GM12878 (cell line): ENCODE measurements at regions not wholly inside any gene's neighbourhood (a gene's known extent, or its start where the extent isn't known, plus 50 kb on each side); places are given as distances from the start of the nearest gene placed in this dataset.

Experiments
- ATAC-seq: fragments of 200-7000 bp; cut with Tn5 transposase; 3 replicates; pipeline ENCODE4 v1.9.1; 2020; ENCODE audit warnings: mild to moderate bottlenecking, moderate library complexity
- BruUV-seq: library from RNA; stranded (reverse); fragments of 400-500 nt; replicated peaks from 2 replicates; lab custom pipeline; 2021; lab: Mats Ljungman, UMichigan
- CTCF ChIA-PET: fragments of 300-600 bp; sonication (Branson Sonifier 250); formaldehyde crosslinking; extraction: SDS; loops from one replicate; lab custom pipeline; 2021; ENCODE audit warnings: inconsistent platforms; lab: Yijun Ruan, JAX
- POLR2A ChIA-PET: fragments of 350-600 bp; formaldehyde crosslinking; extraction: SDS; loops from one replicate; lab custom pipeline; 2021; ENCODE audit warnings: inconsistent platforms; lab: Charles Lee
- RAD21 ChIA-PET: fragments of 300-600 bp; sonication (Branson Sonifier 250); formaldehyde crosslinking; loops from one replicate; lab custom pipeline; 2023; ENCODE audit warnings: antibody characterized with exemption; ENCODE audit not compliant: unreplicated experiment; lab: Charles Lee
- SMC1A ChIA-PET: fragments of 300-600 bp; sonication (Branson Sonifier 250); formaldehyde crosslinking; loops from one replicate; lab custom pipeline; 2023; ENCODE audit not compliant: unreplicated experiment, uncharacterized antibody; lab: Charles Lee
- DNase-seq: peaks from one replicate; pipeline ENCODE4 v3.0.0-alpha.2; 2011; ENCODE audit warnings: low read depth, low spot score
- FAIRE-seq: peaks from 3 replicates; lab custom pipeline; 2011; peaks lifted over from hg19 to GRCh38; lab: Jason Lieb, UNC
- H2AFZ ChIP-seq: 2 replicates; pipeline ENCODE4 v1.6.0; 2011; ENCODE audit warnings: low read depth, low read length, control low read depth; ENCODE audit not compliant: control insufficient read depth
- H3K27ac ChIP-seq: 2 replicates; pipeline ENCODE4 v1.5.1; 2011; ENCODE audit warnings: control low read depth; ENCODE audit not compliant: control insufficient read depth, insufficient read depth
- H3K27me3 ChIP-seq, 2 experiments: replicated peaks in 1 of 2; 2 replicates each; pipeline versions ENCODE4 v1.6.0 to v1.6.1; 2011; ENCODE audit warnings: low read length in 1 of 2; ENCODE audit not compliant: control insufficient read depth in 2 of 2, insufficient read depth in 2 of 2
- H3K36me3 ChIP-seq, 2 experiments: 2 replicates each; pipeline ENCODE4 v1.5.1; 2011; ENCODE audit warnings: low read length in 1 of 2; ENCODE audit not compliant: control insufficient read depth in 2 of 2, insufficient read depth in 2 of 2
- H3K4me1 ChIP-seq: 2 replicates; pipeline ENCODE4 v1.6.1; 2011; ENCODE audit warnings: mild to moderate bottlenecking, low read length, moderate library complexity, mixed read lengths; ENCODE audit not compliant: control insufficient read depth, insufficient read depth
- H3K4me2 ChIP-seq: 2 replicates; pipeline ENCODE4 v1.6.0; 2011; ENCODE audit warnings: control low read depth; ENCODE audit not compliant: control insufficient read depth, insufficient read depth
- H3K4me3 ChIP-seq: fragments of 200-600 bp; sonication (generic); 2 replicates; pipeline ENCODE4 v1.5.1; 2016
- H3K79me2 ChIP-seq: 2 replicates; pipeline ENCODE4 v1.6.0; 2011; ENCODE audit warnings: low read length; ENCODE audit not compliant: control insufficient read depth, insufficient read depth
- H3K9ac ChIP-seq: 2 replicates; pipeline ENCODE4 v1.8.0; 2011; ENCODE audit warnings: low read length, control low read depth, mixed read lengths; ENCODE audit not compliant: control insufficient read depth, insufficient read depth
- H3K9me3 ChIP-seq: replicated peaks from 3 replicates; pipeline ENCODE4 v1.5.1; 2011; ENCODE audit warnings: mild to moderate bottlenecking, low read length; ENCODE audit not compliant: control insufficient read depth, insufficient read depth
- H4K20me1 ChIP-seq: 2 replicates; pipeline ENCODE4 v1.6.0; 2011; ENCODE audit not compliant: control insufficient read depth, insufficient read depth
- CHD4 ChIP-seq: fragments of 200-600 bp; sonication (generic); IDR thresholded peaks from 2 replicates; pipeline ENCODE4 v1.6.1; 2016; ENCODE audit warnings: mild to moderate bottlenecking
- IKZF2 ChIP-seq, 2 experiments: fragments of 450-650 bp; IDR thresholded peaks; 2 replicates each; pipeline ENCODE4 v1.6.1; 2017; ENCODE audit warnings: mild to moderate bottlenecking in 2 of 2, moderate library complexity in 2 of 2
- PAX5 ChIP-seq: IDR thresholded peaks from 2 replicates; pipeline ENCODE4 v1.6.1; 2011; ENCODE audit warnings: low read depth, low read length, borderline replicate concordance
- SIX5 ChIP-seq: IDR thresholded peaks from 2 replicates; pipeline ENCODE4 v1.6.1; 2011; ENCODE audit warnings: mild to moderate bottlenecking, low read depth, low read length, moderate library complexity; ENCODE audit not compliant: severe bottlenecking
- STAT3 ChIP-seq: IDR thresholded peaks from 2 replicates; pipeline ENCODE4 v1.6.1; 2011; ENCODE audit warnings: low read depth, low read length, improper control_type of control experiment
- ZBED1 ChIP-seq: IDR thresholded peaks from 2 replicates; pipeline ENCODE4 v1.6.1; 2016; ENCODE audit warnings: borderline replicate concordance
- WGBS: methylation state at CpG from one replicate; pipeline ENCODE4 v1.1.6; 2016; ENCODE audit warnings: low lambda C conversion rate; ENCODE audit not compliant: insufficient replicate concordance, insufficient coverage; ENCODE audit errors: missing lambda C conversion rate; 5-methylcytosine and 5-hydroxymethylcytosine counted together
- in situ Hi-C: fragments of 300-500 bp; cut with MboI; formaldehyde crosslinking; loops from 9 replicates; pipeline ENCODE4 v1.14.3; 2018; ENCODE audit warnings: mixed read lengths
- intact Hi-C: fragments of 100-400 bp; cut with micrococcal nuclease; formaldehyde crosslinking; loops from one replicate; pipeline ENCODE4 v1.14.2; 2022; ENCODE audit not compliant: unreplicated experiment
- TF ChIP-seq, protein P1 (sequence below): fragments of 450-650 bp; IDR thresholded peaks from 2 replicates; pipeline ENCODE4 v1.6.1; 2018; ENCODE audit warnings: mild to moderate bottlenecking, low read depth, moderate library complexity; ENCODE audit not compliant: partially characterized antibody
- TF ChIP-seq, protein P2 (sequence below): IDR thresholded peaks from 2 replicates; pipeline ENCODE4 v1.6.1; 2012; ENCODE audit warnings: low read length, inconsistent platforms

DNA sequence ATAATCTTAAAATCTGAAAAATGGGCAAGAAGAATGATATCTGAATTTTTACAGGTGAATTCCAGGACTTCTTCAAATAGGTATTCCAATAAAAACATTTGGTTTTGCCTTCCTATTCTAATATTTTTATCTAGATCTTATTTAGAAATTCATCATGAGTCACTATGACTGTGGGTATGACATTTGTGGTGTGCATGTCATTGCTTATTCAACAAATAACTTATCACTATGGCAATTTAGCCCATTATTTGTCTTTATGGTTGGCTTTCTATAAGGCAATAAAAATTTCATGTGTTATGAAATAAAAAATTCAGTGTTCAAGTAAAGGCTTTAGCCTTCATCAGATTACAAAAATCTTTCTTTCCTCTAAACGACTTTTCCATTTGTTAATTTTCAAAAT is 1139.6 kb upstream of the NUDT12 start:
- Histone ChIP-seq H3K79me2 (no peaks in the 10 kb centered on the region), H3K4me3 (no peak overlapping the region), H3K9me3 (no peaks in the 10 kb centered on the region), H3K36me3 (no peaks in the 10 kb centered on the region), H4K20me1 (no peaks in the 10 kb centered on the region), H3K27ac (no peak overlapping the region), H3K4me1 (no peaks in the 10 kb centered on the region), H3K27me3 (no peaks in the 10 kb centered on the region), H3K4me2 (no peak overlapping the region), H3K9ac (no peak overlapping the region), H2AFZ (no peak overlapping the region)
- DNase-seq (no peak), ATAC-seq (no peak), FAIRE-seq (no peak)
- BruUV-seq, result no TSS peak
- ChIA-PET RAD21 (no interaction called here), CTCF (no interaction called here), POLR2A (no interaction called here), SMC1A (no interaction called here)
- intact Hi-C loops, result no loop called here
- 0% methylated on average over 1 of the region's 1 CpG for WGBS
- TF ChIP-seq PAX5 (no peak), SIX5 (no peak), IKZF2 (IDR thresholded peaks at IDR 0.05) (no peak), ZBED1 (no peak), STAT3 (no peak), CHD4 (no peak)
- TF ChIP-seq, protein P1, sequence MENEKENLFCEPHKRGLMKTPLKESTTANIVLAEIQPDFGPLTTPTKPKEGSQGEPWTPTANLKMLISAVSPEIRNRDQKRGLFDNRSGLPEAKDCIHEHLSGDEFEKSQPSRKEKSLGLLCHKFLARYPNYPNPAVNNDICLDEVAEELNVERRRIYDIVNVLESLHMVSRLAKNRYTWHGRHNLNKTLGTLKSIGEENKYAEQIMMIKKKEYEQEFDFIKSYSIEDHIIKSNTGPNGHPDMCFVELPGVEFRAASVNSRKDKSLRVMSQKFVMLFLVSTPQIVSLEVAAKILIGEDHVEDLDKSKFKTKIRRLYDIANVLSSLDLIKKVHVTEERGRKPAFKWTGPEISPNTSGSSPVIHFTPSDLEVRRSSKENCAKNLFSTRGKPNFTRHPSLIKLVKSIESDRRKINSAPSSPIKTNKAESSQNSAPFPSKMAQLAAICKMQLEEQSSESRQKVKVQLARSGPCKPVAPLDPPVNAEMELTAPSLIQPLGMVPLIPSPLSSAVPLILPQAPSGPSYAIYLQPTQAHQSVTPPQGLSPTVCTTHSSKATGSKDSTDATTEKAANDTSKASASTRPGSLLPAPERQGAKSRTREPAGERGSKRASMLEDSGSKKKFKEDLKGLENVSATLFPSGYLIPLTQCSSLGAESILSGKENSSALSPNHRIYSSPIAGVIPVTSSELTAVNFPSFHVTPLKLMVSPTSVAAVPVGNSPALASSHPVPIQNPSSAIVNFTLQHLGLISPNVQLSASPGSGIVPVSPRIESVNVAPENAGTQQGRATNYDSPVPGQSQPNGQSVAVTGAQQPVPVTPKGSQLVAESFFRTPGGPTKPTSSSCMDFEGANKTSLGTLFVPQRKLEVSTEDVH, result no peak
- TF ChIP-seq, protein P2, sequence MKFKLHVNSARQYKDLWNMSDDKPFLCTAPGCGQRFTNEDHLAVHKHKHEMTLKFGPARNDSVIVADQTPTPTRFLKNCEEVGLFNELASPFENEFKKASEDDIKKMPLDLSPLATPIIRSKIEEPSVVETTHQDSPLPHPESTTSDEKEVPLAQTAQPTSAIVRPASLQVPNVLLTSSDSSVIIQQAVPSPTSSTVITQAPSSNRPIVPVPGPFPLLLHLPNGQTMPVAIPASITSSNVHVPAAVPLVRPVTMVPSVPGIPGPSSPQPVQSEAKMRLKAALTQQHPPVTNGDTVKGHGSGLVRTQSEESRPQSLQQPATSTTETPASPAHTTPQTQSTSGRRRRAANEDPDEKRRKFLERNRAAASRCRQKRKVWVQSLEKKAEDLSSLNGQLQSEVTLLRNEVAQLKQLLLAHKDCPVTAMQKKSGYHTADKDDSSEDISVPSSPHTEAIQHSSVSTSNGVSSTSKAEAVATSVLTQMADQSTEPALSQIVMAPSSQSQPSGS, result no peak
- in situ Hi-C loops, result no loop called here
